PC-9 (cell line): ENCODE measurements at regions not wholly inside any gene's neighbourhood (a gene's known extent, or its start where the extent isn't known, plus 50 kb on each side); places are given as distances from the start of the nearest gene placed in this dataset.

ENCODE experiments used
- EZH2 ChIP-seq: fragments of 200-600 bp; sonication (generic); IDR thresholded peaks from 2 replicates; pipeline ENCODE4 v1.8.0; 2017; ENCODE audit warnings: antibody characterized with exemption, low read depth
- TF ChIP-seq, protein P1 (sequence below): fragments of 200-600 bp; sonication (generic); conservative IDR thresholded peaks from 2 replicates; pipeline ENCODE4 v1.6.1; 2017; ENCODE audit warnings: mixed run types, antibody characterized with exemption, mild to moderate bottlenecking, moderate library complexity

GRCh38 chr4:138297743-138298405 lies 55.7 kb upstream of the SLC7A11 start:
- no peak for TF ChIP-seq EZH2
- TF ChIP-seq, protein P1, sequence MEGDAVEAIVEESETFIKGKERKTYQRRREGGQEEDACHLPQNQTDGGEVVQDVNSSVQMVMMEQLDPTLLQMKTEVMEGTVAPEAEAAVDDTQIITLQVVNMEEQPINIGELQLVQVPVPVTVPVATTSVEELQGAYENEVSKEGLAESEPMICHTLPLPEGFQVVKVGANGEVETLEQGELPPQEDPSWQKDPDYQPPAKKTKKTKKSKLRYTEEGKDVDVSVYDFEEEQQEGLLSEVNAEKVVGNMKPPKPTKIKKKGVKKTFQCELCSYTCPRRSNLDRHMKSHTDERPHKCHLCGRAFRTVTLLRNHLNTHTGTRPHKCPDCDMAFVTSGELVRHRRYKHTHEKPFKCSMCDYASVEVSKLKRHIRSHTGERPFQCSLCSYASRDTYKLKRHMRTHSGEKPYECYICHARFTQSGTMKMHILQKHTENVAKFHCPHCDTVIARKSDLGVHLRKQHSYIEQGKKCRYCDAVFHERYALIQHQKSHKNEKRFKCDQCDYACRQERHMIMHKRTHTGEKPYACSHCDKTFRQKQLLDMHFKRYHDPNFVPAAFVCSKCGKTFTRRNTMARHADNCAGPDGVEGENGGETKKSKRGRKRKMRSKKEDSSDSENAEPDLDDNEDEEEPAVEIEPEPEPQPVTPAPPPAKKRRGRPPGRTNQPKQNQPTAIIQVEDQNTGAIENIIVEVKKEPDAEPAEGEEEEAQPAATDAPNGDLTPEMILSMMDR = no peak
